CD14-positive monocyte (primary cell): ENCODE measurements at regions not wholly inside any gene's neighbourhood (a gene's known extent, or its start where the extent isn't known, plus 50 kb on each side); places are given as distances from the start of the nearest gene placed in this dataset.

ENCODE experiments used
- DNase-seq, 3 donors: peaks; one replicate each; pipeline ENCODE4 v3.0.0-alpha.2; 2011 to 2022
- H2AFZ ChIP-seq: 2 replicates; pipeline ENCODE4 v1.6.0; 2012; ENCODE audit warnings: mild to moderate bottlenecking, low read depth, low read length, inconsistent platforms; ENCODE audit not compliant: insufficient read depth, poor library complexity, severe bottlenecking
- H3K27ac ChIP-seq, 2 donors: 1 replicate in 1 of 2; 2 replicates in 1 of 2; pipeline ENCODE4 v1.5.1; 2012 to 2013; ENCODE audit warnings: low read length in 2 of 2, control low read depth in 1 of 2, inconsistent platforms in 1 of 2, low read depth in 1 of 2, mild to moderate bottlenecking in 1 of 2
- H3K27me3 ChIP-seq, 2 donors: one replicate each; pipeline versions ENCODE4 v1.6.0 to v1.6.1; 2011 to 2013; ENCODE audit warnings: low read length in 2 of 2; ENCODE audit not compliant: control insufficient read depth in 2 of 2, insufficient read depth in 2 of 2
- H3K36me3 ChIP-seq, 2 donors: replicated peaks in 1 of 2; 1 replicate in 1 of 2; 2 replicates in 1 of 2; pipeline versions ENCODE4 v1.5.1 to v1.6.1; 2012 to 2013; ENCODE audit warnings: low read length in 2 of 2, control low read depth in 1 of 2, inconsistent platforms in 1 of 2, mild to moderate bottlenecking in 1 of 2; ENCODE audit not compliant: insufficient read depth in 2 of 2, control insufficient read depth in 1 of 2
- H3K4me1 ChIP-seq, 2 donors: 1 replicate in 1 of 2; 2 replicates in 1 of 2; pipeline versions ENCODE4 v1.5.1 to v1.6.1; 2012 to 2013; ENCODE audit warnings: low read length in 2 of 2, control low read depth in 1 of 2, inconsistent platforms in 1 of 2, mild to moderate bottlenecking in 1 of 2, moderate library complexity in 1 of 2; ENCODE audit not compliant: insufficient read depth in 2 of 2, control insufficient read depth in 1 of 2
- H3K4me2 ChIP-seq: replicated peaks from 2 replicates; pipeline ENCODE3; 2012; ENCODE audit warnings: low read length, moderate library complexity, mild to moderate bottlenecking; ENCODE audit not compliant: poor library complexity, severe bottlenecking; ENCODE audit errors: extremely low read depth
- H3K4me3 ChIP-seq, 3 experiments: fragments of 200-600 bp in 1 of 3; sonication (generic) in 1 of 3; replicated peaks in 1 of 3; 1 replicate in 2 of 3; 2 replicates in 1 of 3; pipeline ENCODE4 v1.5.1; 2011 to 2013; ENCODE audit warnings: low read length in 3 of 3, mild to moderate bottlenecking in 3 of 3, control low read depth in 2 of 3, low read depth in 2 of 3, inconsistent platforms in 1 of 3, moderate library complexity in 1 of 3
- H3K79me2 ChIP-seq: 2 replicates; pipeline ENCODE4 v1.6.0; 2012; ENCODE audit warnings: mild to moderate bottlenecking, control low read depth, inconsistent platforms, low read length, moderate library complexity; ENCODE audit not compliant: insufficient read depth
- H3K9ac ChIP-seq: 2 replicates; pipeline ENCODE4 v1.6.0; 2017; ENCODE audit warnings: low read length, mild to moderate bottlenecking; ENCODE audit not compliant: insufficient read depth, poor library complexity, severe bottlenecking
- H3K9me3 ChIP-seq, 2 donors: replicated peaks in 1 of 2; 1 replicate in 1 of 2; 2 replicates in 1 of 2; pipeline versions ENCODE4 v1.5.1 to v1.6.1; 2012 to 2013; ENCODE audit warnings: low read length in 2 of 2, control low read depth in 1 of 2; ENCODE audit not compliant: control insufficient read depth in 1 of 2, insufficient read depth in 1 of 2
- H4K20me1 ChIP-seq: 2 replicates; pipeline ENCODE4 v1.6.0; 2012; ENCODE audit warnings: mild to moderate bottlenecking, low read length, control low read depth, moderate library complexity; ENCODE audit not compliant: insufficient read depth
- H3K27ac Mint-ChIP-seq, 7 donors: one replicate each; pipeline ENCODE4 v1.8.0; 2020; ENCODE audit warnings: mild to moderate bottlenecking in 7 of 7, mixed read lengths in 7 of 7, moderate library complexity in 6 of 7, inconsistent platforms in 2 of 7
- H3K27me3 Mint-ChIP-seq, 3 donors: one replicate each; pipeline ENCODE4 v1.8.0; 2021 to 2022; ENCODE audit warnings: low read depth in 3 of 3, mild to moderate bottlenecking in 3 of 3, mixed read lengths in 3 of 3, moderate library complexity in 3 of 3, inconsistent platforms in 1 of 3
- H3K36me3 Mint-ChIP-seq, 2 donors: one replicate each; pipeline ENCODE4 v1.8.0; 2020; ENCODE audit warnings: mixed read lengths in 2 of 2, inconsistent platforms in 1 of 2, mild to moderate bottlenecking in 1 of 2
- H3K4me1 Mint-ChIP-seq: one replicate; pipeline ENCODE4 v1.8.0; 2020; ENCODE audit warnings: mild to moderate bottlenecking, mixed read lengths
- H3K4me3 Mint-ChIP-seq, 2 donors: one replicate each; pipeline ENCODE4 v1.8.0; 2020; ENCODE audit warnings: mild to moderate bottlenecking in 2 of 2, mixed read lengths in 2 of 2, moderate library complexity in 1 of 2
- H3K9me3 Mint-ChIP-seq, 7 donors: one replicate each; pipeline ENCODE4 v1.8.0; 2020 to 2022; ENCODE audit warnings: mixed read lengths in 7 of 7, mild to moderate bottlenecking in 6 of 7, moderate library complexity in 6 of 7, inconsistent platforms in 2 of 7
- CTCF ChIP-seq: fragments of 200-600 bp; IDR thresholded peaks from one replicate; pipeline ENCODE4 v1.8.0; 2022; ENCODE audit warnings: antibody characterized with exemption, mild to moderate bottlenecking
- WGBS: methylation state at CpG from one replicate; pipeline ENCODE4 v1.1.5; 2013; ENCODE audit warnings: missing lambda C conversion rate; ENCODE audit not compliant: insufficient coverage; 5-methylcytosine and 5-hydroxymethylcytosine counted together
- intact Hi-C, 2 donors: fragments of 100-400 bp; cut with micrococcal nuclease; formaldehyde crosslinking; loops; one replicate each; pipeline versions ENCODE4 v1.15.0 to v1.15.1; 2023

- WGBS: 94% methylated on average over 8 of the region's 12 CpGs
- no peaks in the 10 kb centered on the region for H3K9me3 Mint-ChIP-seq
- H3K9me3 ChIP-seq: no peaks in the 10 kb centered on the region
- no peak overlapping the region for H3K4me3 ChIP-seq
- peaks cover 0 to 4% (median 2%) of the 10 kb centered on the region in 3 donors for H3K27me3 Mint-ChIP-seq
- no peaks in the 10 kb centered on the region for H3K36me3 Mint-ChIP-seq
- intact Hi-C loops: no loop called here
- no peak overlapping the region for H3K4me2 ChIP-seq
- no peaks in the 10 kb centered on the region for H3K27me3 ChIP-seq
- no peak for DNase-seq
- peaks cover 6 to 8% of the 10 kb centered on the region in 2 donors for H3K4me1 ChIP-seq
- no peak overlapping the region for H3K9ac ChIP-seq
- no peaks in the 10 kb centered on the region for H3K79me2 ChIP-seq
- H3K4me1 Mint-ChIP-seq: peaks cover 13% of the 10 kb centered on the region
- H4K20me1 ChIP-seq: no peaks in the 10 kb centered on the region
- H3K36me3 ChIP-seq: no peaks in the 10 kb centered on the region
- no peak overlapping the region for H2AFZ ChIP-seq
- H3K4me3 Mint-ChIP-seq: no peak overlapping the region
- no peak overlapping the region for H3K27ac Mint-ChIP-seq
- no peak for TF ChIP-seq CTCF
- H3K27ac ChIP-seq: no peak overlapping the region
These were observed 95.9 kb upstream of the ATP11B start for GRCh38 chr3:182697345-182697919.

DNA sequence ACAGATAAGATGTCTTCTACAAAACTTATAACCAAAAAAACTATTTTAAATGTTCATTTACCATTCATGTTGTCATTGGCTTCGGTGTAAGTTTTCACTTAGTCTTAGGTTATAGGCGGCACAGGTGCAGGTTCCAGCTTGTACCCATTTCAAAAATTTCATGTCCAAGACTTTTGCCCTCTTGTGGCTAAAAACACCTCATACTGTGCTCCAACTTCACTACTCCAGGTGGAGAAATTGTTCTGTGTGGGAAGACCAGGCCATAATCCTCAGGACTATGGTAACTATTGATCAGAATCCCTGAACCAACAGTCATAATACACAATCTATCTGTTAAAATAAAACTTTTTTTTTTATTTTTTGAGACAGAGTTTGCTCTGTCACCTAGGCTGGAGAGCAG, 95.2 kb upstream of the ATP11B start:
- no peak overlapping the region for H3K9ac ChIP-seq
- TF ChIP-seq CTCF: no peak
- no peak overlapping the region for H2AFZ ChIP-seq
- H3K9me3 ChIP-seq: no peaks in the 10 kb centered on the region
- no peaks in the 10 kb centered on the region for H3K79me2 ChIP-seq
- no peak overlapping the region for H3K27ac ChIP-seq
- no peak for DNase-seq
- H3K36me3 ChIP-seq: no peaks in the 10 kb centered on the region
- intact Hi-C loops: no loop called here
- Mint-ChIP-seq H3K27me3 (peaks cover 0 to 8% (median 2%) of the 10 kb centered on the region in 3 donors), H3K9me3 (no peaks in the 10 kb centered on the region), H3K4me1 (peaks cover 6% of the 10 kb centered on the region), H3K27ac (no peak overlapping the region), H3K36me3 (no peaks in the 10 kb centered on the region), H3K4me3 (no peak overlapping the region)
- H3K4me2 ChIP-seq: no peak overlapping the region
- peaks cover under 1 to 1% of the 10 kb centered on the region in 2 donors for H3K4me1 ChIP-seq
- H3K4me3 ChIP-seq: no peak overlapping the region
- no CpG with 5 or more reads among the region's 2 CpGs for WGBS
- H4K20me1 ChIP-seq: no peaks in the 10 kb centered on the region
- no peaks in the 10 kb centered on the region for H3K27me3 ChIP-seq
